ENCODE measurements at regions not wholly inside any gene's neighbourhood (a gene's known extent, or its start where the extent isn't known, plus 50 kb on each side); places are given as distances from the start of the nearest gene placed in this dataset.

- no peak for FAIRE-seq
- DNase-seq (ENCODE audit: insufficient read length, low spot score) = no peak
Observed at GRCh38 chr22:46052801-46053562, 76.0 kb upstream of the WNT7B start.

GRCh38 chr22:46053563-46054090 is 76.7 kb upstream of the WNT7B start:
- peak; percentile 72 for FAIRE-seq
- no peak for DNase-seq (ENCODE audit: insufficient read length, low spot score)

- no peak for FAIRE-seq
- no peak for DNase-seq (ENCODE audit: insufficient read length, low spot score)
Observed at GRCh38 chr22:46054091-46055073, 77.4 kb upstream of the WNT7B start.

GRCh38 chr22:46055181-46055875 is 78.4 kb upstream of the WNT7B start:
- FAIRE-seq (no peak), DNase-seq (ENCODE audit: insufficient read length, low spot score) (no peak)

GRCh38 chr22:46055911-46056545 is 79.1 kb upstream of the WNT7B start:
- no peak for FAIRE-seq
- DNase-seq (ENCODE audit: insufficient read length, low spot score) = no peak

GRCh38 chr22:46056546-46057245 is 79.7 kb upstream of the WNT7B start:
- FAIRE-seq (no peak), DNase-seq (ENCODE audit: insufficient read length, low spot score) (no peak)

GRCh38 chr22:46057246-46058090 is 80.5 kb upstream of the WNT7B start:
- no peak for DNase-seq (ENCODE audit: insufficient read length, low spot score)
- FAIRE-seq = no peak

GRCh38 chr22:46058091-46058420 is 81.1 kb upstream of the WNT7B start:
- DNase-seq (ENCODE audit: insufficient read length, low spot score) = no peak
- FAIRE-seq = no peak

GRCh38 chr22:46058591-46059519 is 81.9 kb upstream of the WNT7B start:
- FAIRE-seq (no peak), DNase-seq (ENCODE audit: insufficient read length, low spot score) (no peak)

GRCh38 chr22:46060292-46061123 is 83.5 kb upstream of the WNT7B start:
- FAIRE-seq (no peak), DNase-seq (ENCODE audit: insufficient read length, low spot score) (no peak)

- FAIRE-seq (no peak), DNase-seq (ENCODE audit: insufficient read length, low spot score) (no peak)
Observed at GRCh38 chr22:46061124-46061500, 84.2 kb upstream of the WNT7B start.

- DNase-seq (ENCODE audit: insufficient read length, low spot score) (no peak), FAIRE-seq (no peak)
Observed at GRCh38 chr22:46061501-46062231, 84.7 kb upstream of the WNT7B start.

GRCh38 chr22:46062232-46062615 is 85.3 kb upstream of the WNT7B start:
- DNase-seq (ENCODE audit: insufficient read length, low spot score) (no peak), FAIRE-seq (no peak)

GRCh38 chr22:46062971-46063631 is 86.1 kb upstream of the WNT7B start:
- DNase-seq (ENCODE audit: insufficient read length, low spot score) (no peak), FAIRE-seq (no peak)

GRCh38 chr22:46063846-46064227 is 86.5 kb upstream of the PPARA start:
- DNase-seq (ENCODE audit: insufficient read length, low spot score) (no peak), FAIRE-seq (no peak)
